ENCODE measurements at regions not wholly inside any gene's neighbourhood (a gene's known extent, or its start where the extent isn't known, plus 50 kb on each side); places are given as distances from the start of the nearest gene placed in this dataset.

DNA sequence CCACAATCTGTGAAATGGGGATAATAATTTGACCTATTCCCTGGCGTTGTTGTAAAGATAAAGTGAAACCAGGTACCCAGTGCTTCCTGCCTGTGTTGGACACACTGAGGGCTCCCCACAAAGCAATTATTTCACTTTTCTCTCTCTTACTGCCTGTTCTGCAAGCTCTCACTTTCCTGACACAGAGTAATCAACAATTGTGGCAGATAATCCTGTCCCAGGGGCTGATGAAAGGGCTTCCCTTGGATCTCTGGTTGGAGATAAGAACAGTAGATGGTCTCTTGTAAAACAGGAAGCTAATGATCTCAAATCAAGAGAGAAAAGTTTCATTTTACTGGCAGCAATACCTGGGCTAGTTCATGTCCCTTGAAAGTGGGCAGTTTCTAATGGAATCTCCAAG, 190.4 kb upstream of the EPHA4 start:
- H3K9me3 ChIP-seq = no peaks in the 10 kb centered on the region
- no peaks in the 10 kb centered on the region for H3K36me3 ChIP-seq
- H3K4me3 ChIP-seq = no peak overlapping the region
- no peaks in the 10 kb centered on the region for H3K4me1 ChIP-seq
- intact Hi-C loops (cut with DNase I) = no loop called here
- H3K27me3 ChIP-seq = no peaks in the 10 kb centered on the region
- H3K27ac ChIP-seq = no peak overlapping the region
- TF ChIP-seq, protein P1, sequence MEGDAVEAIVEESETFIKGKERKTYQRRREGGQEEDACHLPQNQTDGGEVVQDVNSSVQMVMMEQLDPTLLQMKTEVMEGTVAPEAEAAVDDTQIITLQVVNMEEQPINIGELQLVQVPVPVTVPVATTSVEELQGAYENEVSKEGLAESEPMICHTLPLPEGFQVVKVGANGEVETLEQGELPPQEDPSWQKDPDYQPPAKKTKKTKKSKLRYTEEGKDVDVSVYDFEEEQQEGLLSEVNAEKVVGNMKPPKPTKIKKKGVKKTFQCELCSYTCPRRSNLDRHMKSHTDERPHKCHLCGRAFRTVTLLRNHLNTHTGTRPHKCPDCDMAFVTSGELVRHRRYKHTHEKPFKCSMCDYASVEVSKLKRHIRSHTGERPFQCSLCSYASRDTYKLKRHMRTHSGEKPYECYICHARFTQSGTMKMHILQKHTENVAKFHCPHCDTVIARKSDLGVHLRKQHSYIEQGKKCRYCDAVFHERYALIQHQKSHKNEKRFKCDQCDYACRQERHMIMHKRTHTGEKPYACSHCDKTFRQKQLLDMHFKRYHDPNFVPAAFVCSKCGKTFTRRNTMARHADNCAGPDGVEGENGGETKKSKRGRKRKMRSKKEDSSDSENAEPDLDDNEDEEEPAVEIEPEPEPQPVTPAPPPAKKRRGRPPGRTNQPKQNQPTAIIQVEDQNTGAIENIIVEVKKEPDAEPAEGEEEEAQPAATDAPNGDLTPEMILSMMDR (IDR thresholded peaks at IDR 0.05) = no peak
- no peak for DNase-seq (ENCODE audit: low spot score in 2 of 2)

DNA sequence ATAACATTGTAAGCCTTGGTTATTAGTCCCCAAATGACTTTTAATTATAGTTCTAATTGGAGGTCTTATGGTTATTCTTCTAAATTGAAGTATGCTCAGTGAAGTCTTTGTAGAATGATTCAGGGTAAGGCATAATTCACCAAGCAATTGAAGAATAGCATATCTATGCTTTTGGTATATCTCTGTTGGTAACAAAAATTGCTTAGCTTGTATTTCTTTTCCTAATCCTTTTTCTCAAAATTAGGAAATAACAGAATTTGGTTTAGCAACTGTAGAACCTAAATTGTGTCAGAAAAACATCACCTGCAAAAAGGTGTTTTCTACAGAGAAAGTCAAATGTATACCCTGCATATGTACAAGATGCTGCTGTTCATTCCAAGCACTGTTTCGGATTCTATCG, 189.2 kb upstream of the EPHA4 start:
- TF ChIP-seq, protein P1 (IDR thresholded peaks at IDR 0.05) = no peak
- no peaks in the 10 kb centered on the region for H3K9me3 ChIP-seq
- intact Hi-C loops (cut with DNase I) = no loop called here
- H3K4me1 ChIP-seq = no peaks in the 10 kb centered on the region
- no peaks in the 10 kb centered on the region for H3K27me3 ChIP-seq
- no peak overlapping the region for H3K4me3 ChIP-seq
- no peaks in the 10 kb centered on the region for H3K36me3 ChIP-seq
- no peak for DNase-seq (ENCODE audit: low spot score in 2 of 2)
- H3K27ac ChIP-seq = no peak overlapping the region

DNA sequence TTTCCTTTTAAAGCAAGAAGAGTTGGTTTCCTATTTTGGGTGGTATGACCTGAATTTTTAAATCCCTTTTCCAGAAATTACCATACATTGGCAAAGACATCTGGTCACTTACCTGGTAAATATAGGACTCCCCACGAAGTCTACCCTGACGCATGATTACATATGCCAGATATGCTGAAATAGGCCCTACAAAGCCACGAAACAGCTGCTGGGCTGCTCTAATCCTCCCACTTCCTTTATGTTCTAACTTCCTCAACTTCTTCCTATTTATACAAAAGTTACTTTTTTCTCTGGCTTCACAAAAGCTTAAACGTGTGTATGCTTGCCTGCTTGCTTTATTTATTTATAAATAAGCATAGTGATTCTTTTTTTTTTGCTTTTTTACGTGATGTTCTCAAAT, 186.0 kb upstream of the EPHA4 start:
- Histone ChIP-seq H3K36me3 (no peaks in the 10 kb centered on the region), H3K27ac (no peak overlapping the region), H3K27me3 (no peaks in the 10 kb centered on the region), H3K9me3 (no peaks in the 10 kb centered on the region), H3K4me3 (no peak overlapping the region), H3K4me1 (no peaks in the 10 kb centered on the region)
- intact Hi-C loops (cut with DNase I) = no loop called here
- DNase-seq (ENCODE audit: low spot score in 2 of 2) = no peak
- TF ChIP-seq, protein P1 (IDR thresholded peaks at IDR 0.05) = no peak

DNA sequence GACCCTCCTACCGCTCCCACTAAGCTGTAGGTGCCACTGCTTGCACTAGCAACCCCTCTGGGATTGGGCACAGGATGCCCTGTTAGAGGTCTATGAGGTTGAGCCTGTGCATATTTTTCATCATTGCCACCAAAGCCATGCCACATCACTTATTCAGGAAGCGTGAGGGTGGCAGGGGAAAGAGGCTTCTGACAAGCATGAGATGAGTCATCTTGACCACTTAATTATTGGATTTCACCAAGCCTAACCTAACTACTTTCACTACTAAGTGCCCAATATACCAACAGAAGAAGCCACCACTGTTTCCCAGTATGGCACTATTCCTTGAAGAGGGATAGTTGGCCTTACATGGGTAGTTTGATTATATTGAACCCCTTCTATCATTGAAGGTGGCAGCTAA, 181.3 kb upstream of the EPHA4 start:
- Histone ChIP-seq H3K27ac (no peak overlapping the region), H3K4me3 (no peak overlapping the region), H3K9me3 (no peaks in the 10 kb centered on the region), H3K27me3 (no peaks in the 10 kb centered on the region), H3K4me1 (no peaks in the 10 kb centered on the region), H3K36me3 (no peaks in the 10 kb centered on the region)
- TF ChIP-seq, protein P1 (IDR thresholded peaks at IDR 0.05) = no peak
- intact Hi-C loops (cut with DNase I) = no loop called here
- no peak for DNase-seq (ENCODE audit: low spot score in 2 of 2)

DNA sequence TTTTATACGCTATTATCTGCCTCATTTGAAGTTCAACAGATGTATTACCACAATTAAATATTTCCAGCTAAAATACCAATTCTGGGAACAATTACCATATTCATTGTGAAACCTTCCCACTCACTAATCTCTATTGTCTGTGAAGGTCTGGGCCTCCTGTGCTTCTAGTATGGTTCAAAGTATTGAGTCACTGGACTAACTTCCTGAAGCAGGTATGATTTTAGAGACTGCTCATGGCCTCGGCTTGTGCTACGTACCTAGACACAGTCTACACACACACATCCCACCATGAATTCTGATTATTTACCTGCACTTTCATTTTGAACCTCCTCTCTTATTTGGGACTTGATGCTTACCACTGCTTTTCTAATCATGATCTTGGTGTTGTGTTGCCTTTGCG, 180.7 kb upstream of the EPHA4 start:
- H3K9me3 ChIP-seq = no peaks in the 10 kb centered on the region
- H3K27ac ChIP-seq = no peak overlapping the region
- TF ChIP-seq, protein P1 (IDR thresholded peaks at IDR 0.05) = no peak
- no peak overlapping the region for H3K4me3 ChIP-seq
- intact Hi-C loops (cut with DNase I) = no loop called here
- no peaks in the 10 kb centered on the region for H3K4me1 ChIP-seq
- H3K27me3 ChIP-seq = no peaks in the 10 kb centered on the region
- no peaks in the 10 kb centered on the region for H3K36me3 ChIP-seq
- no peak for DNase-seq (ENCODE audit: low spot score in 2 of 2)

DNA sequence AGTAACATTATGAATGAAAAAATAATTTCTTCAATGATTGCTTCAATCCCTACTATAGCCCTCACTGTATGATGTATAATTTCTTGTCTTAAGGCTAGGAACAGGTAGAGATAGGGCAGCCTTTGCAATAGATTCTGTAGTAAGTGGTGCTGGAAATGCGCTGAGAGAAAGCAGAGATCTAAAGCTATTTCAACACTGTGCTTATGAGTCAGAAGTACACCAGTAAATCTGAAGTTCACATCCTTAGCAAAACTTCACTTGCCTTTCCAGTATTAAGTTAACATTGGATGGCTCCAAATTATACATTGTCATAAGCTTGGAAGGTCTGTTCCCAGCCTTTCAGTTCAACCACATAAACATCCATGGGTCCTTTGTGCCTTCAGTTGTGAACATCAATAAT, 178.2 kb upstream of the EPHA4 start:
- H3K27ac ChIP-seq = no peak overlapping the region
- DNase-seq (ENCODE audit: low spot score in 2 of 2) = no peak
- H3K4me1 ChIP-seq = no peaks in the 10 kb centered on the region
- intact Hi-C loops (cut with DNase I) = no loop called here
- no peaks in the 10 kb centered on the region for H3K9me3 ChIP-seq
- TF ChIP-seq, protein P1 (IDR thresholded peaks at IDR 0.05) = no peak
- H3K4me3 ChIP-seq = no peak overlapping the region
- H3K27me3 ChIP-seq = no peaks in the 10 kb centered on the region
- H3K36me3 ChIP-seq = no peaks in the 10 kb centered on the region

Measured in ascending aorta (tissue), 2 donors.